NCI-H748 (cell line): ENCODE measurements at regions not wholly inside any gene's neighbourhood (a gene's known extent, or its start where the extent isn't known, plus 50 kb on each side); places are given as distances from the start of the nearest gene placed in this dataset.

ENCODE experiments used
- DNase-seq: peaks from one replicate; lab custom pipeline; 2025; ENCODE audit not compliant: unreplicated experiment; lab: John Stamatoyannopoulos, UW

DNA sequence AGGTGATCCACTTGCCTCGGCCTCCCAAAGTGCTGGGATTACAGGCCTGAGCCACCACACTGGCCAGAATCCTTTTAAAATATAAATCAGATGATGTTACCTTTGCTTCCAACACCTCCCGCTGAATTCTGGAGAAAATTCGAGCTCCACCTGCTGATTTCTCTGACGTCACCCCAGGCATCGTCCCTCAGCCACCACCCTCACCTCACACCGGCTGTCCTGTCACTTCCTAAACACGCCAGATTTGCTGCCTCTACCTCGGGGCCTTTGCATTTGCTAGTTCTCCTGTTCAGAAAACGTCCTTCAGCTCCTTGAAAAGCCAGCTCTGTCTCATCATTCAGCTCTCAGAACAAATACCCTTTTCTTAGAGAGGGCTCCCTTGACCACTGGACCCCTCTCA is 57.9 kb downstream of the FBXO2 start:
- no peak for DNase-seq

GRCh38 chr1:11595285-11595684 is 58.9 kb downstream of the FBXO2 start:
- no peak for DNase-seq

DNA sequence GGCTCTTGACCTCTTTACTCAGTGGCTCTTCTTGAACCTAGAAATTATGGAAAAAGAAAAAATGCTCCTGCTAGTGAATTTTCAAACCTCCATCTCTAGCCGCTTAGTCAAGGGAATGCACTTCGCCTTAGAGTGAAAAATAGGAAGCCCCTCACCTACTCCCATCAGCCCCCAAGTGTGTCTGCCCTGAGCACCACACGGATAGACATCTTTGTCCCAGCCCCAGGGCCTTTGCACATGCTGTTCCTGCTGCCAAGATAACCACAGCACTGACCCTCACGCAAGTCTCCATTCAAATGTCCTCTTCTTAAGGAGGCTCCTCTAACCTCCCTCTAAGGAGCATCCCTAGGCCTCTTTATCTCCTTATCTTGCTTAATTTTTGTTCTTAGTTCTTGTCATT is 59.6 kb downstream of the FBXO2 start:
- no peak for DNase-seq

DNA sequence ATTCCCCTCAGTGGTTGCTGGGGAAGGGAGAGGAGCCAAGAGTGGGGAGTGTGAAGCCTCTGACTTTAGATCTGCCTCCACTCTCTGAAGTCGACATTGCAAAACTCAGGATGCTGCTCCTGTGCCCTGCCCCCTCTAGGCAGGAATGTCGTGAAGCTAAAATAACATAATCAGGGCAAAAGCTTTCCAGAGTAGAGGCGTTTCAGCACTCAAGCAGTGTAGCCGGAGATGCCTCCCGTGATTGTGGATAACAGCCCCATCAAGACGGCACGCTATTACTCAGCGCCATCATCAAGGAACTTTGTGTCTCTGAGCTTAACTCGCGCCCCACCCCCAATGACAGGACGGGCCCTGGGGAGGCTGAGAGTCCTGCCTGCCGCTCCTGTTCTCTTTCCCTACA is 60.0 kb downstream of the FBXO2 start:
- no peak for DNase-seq

- peak; percentile 6 for DNase-seq
Observed at GRCh38 chr1:11592752-11593151, 61.5 kb downstream of the FBXO2 start.

DNA sequence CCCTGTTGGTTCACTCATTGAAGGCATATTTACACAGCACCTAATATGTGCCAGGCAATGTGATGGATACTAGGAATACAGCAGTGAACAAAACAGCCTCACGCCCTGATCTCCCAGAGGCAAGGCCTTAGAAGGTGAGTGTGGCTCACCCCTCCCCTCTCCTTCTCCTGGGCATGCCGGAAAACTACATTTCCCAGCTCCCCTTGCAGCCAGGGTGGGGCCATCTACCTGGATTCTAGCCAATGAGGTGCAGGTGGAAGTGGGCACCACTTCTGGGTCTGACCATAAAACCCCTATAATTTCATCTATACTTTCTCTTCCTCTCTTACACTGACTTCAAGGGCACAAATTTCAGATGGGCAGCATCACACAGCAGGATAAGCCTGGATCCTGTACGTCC is 63.8 kb downstream of the FBXO2 start:
- DNase-seq: no peak
